SIG-M5 (cell line): ENCODE measurements at regions not wholly inside any gene's neighbourhood (a gene's known extent, or its start where the extent isn't known, plus 50 kb on each side); places are given as distances from the start of the nearest gene placed in this dataset.
"Not testable (repeated sequence)": the region's sequence is repeated elsewhere in the genome, so short reads cannot be mapped to it uniquely, and the experiment has no call there.

Experiments
- DNase-seq: peaks from one replicate; lab custom pipeline; 2025; lab: John Stamatoyannopoulos, UW

DNA sequence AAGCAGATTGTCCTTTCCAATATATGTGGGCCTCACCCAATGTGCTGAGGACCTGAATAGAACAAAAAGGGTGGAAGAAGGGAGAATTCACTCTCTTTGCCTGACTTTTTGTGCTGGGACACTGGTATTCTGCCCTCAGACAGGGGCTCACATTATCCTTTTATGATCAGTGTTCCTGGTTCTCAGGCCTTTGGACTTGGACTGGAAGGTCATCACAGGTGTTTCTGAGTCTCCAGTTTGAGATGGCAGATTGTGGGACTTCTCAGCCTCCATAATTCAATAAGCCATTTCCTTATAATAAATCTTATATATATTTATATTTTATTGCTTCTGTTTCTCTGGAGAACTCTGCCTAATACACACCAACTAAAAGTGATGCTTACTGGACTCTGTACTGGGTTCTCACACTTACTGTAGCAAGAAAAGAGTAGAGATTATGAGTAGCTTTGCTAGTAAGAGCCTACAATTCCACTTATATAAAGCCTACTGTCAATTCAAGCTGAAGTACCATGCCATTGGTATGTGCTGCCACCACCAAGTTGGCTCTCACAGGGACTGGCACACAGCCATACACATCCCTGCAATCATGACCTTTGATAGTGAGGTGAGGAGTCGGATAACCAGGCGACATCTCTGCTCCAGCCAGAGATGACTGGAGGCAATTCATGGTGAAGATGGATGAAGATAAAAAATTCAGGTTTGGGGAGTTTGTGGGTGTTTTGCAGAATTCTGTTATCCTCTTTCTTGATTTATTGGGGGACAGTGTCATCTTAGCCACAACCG, 130.7 kb upstream of the NR3C1 start:
- no peak for DNase-seq

GRCh38 chr5:143533475-143533874, 130.0 kb upstream of the NR3C1 start:
- no peak for DNase-seq

DNA sequence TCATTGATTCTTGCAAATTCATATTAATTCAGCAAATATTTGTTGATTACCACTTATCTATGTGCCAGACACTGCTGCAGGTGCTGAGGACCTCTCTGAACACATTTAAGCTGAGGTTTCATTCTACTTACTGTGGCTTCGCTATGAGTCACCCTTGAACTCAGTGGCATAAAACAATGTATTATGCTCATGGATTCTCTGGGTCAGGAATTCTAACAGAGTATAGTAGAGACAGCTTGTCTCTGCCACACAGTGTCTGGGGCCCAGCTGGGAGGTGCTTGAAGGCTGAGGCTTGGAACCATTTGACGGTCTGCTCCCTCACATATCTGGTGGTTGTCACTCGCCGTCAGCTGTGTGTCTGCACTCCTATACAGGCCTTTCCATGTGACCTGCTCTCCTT, 124.3 kb upstream of the NR3C1 start:
- DNase-seq: no peak

DNA sequence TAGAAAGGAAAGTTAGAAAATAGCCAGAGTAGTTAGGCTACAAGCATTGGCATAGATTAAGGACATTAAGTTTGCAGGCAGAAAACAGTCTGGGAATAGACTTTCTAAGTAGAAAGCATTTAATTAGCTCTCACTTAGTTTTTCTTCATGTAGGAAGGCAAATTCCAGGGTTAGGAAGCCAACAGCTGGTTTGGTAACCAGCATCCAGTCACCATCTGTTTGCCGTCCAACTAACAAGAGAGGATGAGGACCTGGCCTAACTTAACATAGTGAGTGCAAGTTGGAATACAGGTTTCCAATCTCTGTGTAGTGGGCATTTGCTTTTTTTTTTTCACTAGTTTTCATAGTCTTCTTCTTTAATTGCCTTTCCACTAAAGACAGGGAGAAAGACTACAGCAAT, 121.7 kb upstream of the NR3C1 start:
- DNase-seq: no peak

DNA sequence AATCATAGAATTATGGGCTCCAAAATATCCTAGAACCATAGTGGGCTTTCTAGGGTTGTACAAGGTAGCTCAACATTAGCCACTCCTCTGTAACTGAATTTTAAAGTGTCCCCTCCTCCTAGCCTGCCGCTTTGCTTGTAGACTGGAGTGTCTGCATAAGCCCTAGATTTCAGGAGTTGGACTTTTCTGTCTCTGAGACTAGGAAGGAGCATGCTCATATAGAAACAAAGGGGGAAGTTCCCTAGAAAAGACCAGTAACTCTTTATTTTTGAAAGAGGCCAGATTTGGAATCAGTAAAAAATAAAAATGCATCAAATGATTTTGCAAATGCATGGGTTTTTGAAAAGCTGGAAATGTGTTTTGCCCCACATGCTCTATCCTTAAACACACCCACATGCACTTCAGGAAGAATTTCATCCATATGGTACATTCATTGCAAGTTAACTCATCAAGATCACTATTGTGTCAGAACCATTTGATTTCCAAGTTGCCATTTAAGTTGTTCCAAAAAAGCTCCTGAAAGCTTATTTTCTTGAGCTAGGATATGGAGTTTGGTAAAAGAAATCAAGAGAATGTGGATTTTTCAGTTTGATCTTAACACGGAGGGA, 121.0 kb upstream of the NR3C1 start:
- no peak for DNase-seq

- no peak for DNase-seq
Observed at GRCh38 chr5:143521846-143522400, 118.4 kb upstream of the NR3C1 start.

DNA sequence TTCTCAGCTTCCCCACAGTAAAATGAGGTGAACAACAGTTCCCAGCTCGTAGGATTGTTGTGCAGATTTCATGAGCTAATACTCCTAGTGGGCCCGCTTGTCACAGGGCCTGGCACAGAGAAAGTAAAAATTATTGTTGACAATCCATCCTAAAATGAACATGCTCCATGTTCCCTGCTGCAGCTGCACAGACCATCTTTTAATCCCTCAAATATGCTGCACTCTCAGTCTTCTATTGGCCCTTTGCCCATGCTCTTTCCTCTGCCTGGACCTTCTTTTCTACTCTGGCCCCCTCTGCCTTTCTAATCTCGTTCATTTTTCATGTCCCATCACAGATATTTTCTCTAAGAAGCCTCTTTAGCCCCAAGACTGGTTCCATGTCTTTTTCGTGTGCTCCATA, 117.7 kb upstream of the NR3C1 start:
- DNase-seq: no peak

- DNase-seq: not testable (repeated sequence)
Observed at GRCh38 chr5:143519215-143519614, 115.7 kb upstream of the NR3C1 start.

- not testable (repeated sequence) for DNase-seq
Observed at GRCh38 chr5:143517824-143518223, 114.3 kb upstream of the NR3C1 start.

DNA sequence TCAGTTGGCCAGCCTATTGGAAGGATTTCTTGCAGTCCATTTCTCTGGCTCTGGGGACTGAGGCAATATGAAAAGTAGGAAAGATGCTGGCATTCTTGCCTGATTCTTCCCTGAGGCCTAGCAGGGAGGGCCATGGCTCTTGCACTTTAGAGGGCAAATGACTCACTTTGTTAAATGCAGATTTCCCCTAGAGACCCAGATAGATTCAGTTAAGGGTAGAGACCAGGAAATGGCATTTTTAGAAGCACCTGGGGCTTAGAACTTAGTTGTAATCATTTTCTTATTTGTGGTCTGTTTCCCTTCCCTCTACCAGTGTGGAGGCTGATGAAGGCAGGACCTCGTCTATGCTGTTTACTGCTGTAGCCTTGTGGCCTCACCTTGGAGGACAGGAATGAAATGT, 112.8 kb upstream of the NR3C1 start:
- no peak for DNase-seq

DNA sequence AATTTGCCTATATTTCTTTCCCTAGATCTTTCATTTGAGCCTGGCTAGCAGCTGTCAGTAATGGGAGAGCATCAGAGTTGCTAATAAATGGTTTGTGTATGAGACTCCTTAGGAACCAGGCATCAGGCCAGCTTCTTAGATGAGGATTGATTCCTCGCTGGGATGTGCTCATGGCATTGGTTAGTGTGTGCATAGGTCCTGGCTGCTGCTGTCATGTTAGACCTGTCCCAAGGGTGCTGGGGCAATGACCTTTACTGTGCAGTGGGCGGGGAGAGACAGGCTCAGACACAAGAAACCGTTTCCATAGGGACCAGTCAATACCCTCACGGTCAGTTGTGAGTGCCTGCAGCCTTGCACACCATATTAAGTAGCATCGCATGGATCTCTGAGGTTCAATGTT, 112.3 kb upstream of the NR3C1 start:
- DNase-seq: no peak

DNA sequence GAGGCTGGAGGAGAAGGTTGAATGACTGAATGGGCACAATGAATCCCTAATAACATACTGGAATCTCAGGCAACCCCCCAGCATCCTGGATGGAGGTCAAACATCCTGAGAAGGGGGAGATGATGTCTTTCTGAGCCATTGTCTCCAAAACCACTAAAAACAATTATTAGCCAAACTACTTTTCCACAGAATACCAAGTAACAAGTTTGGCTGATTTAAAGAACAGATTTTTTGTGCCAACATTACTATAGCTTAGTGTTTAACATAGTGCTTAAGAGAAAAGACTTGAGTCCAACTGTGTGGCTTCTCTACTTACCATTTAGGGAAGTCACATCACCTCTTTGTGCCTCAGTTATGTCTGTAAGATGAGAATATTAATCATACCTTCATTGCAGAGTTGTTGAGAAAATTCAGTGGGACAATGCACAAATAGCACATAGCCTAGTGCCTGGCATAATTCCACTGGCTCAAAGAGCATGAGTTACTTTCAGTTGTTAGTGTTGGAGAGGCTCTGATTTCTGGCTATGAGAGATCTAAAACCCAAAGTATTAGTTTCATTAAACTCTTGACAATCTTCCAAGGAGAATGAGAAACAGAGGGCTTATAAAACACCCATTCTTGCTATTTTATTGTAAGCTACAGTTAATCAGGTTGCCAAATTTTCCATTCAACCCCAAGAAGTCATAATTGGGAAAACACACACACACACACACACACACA, 111.3 kb upstream of the NR3C1 start:
- no peak for DNase-seq

- DNase-seq: no peak
Observed at GRCh38 chr5:143513720-143514119, 110.2 kb upstream of the NR3C1 start.

GRCh38 chr5:143511736-143512135, 108.2 kb upstream of the NR3C1 start:
- DNase-seq: no peak

DNA sequence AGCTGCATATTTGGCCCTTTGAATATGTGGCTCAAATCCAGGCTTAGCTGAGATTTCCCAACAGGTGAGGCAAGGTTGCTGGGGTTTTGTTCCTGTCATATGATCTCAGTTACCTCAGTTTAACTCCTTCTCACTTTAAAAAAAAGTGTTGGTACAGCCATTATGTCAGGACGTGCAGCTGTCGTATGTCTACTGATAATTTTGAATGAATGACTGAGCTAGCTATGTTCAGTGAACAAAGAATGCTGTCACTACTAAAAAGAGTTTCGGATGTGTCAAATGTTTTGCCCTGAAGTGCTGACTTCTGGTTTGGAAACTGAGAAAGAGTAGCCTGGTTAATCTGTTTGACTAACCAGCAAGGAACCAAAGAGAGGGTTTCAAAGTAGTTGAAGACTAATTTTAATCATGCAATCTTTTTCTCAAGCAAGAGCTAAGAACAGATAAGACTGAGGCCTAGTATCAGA, 106.3 kb upstream of the NR3C1 start:
- DNase-seq: no peak

DNA sequence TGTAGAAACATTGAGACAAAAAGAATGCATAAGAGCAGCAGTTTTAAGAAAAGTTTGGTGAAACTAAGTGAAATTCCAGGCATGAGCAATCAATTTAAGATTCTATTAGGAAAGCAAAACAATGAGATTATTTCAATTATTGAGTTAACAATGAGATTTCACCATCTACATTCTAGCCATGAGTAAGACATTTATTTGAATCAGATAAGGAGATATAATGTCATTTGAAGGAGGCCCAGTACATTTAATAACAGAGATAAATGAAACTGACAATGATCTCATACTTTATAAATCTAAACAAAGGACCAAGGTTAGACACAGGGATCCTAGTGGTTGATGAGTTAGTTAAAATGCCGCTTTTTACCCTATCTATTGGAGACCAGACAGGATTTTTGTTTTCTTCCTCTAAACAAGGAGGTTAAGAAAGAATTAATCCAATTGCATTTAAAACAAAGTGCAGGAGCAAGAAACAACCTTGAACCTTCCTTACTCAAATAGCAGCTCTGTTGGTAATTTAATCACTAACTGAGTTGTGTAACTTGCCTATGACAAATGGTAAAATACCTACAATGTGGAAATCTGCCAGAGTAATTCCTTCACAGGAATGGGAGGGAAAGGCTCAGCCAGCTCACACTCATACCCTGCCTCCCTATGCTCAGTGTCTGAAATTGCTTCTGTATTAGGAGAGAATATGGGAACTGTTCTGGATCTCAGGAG, 103.5 kb upstream of the NR3C1 start:
- no peak for DNase-seq

DNA sequence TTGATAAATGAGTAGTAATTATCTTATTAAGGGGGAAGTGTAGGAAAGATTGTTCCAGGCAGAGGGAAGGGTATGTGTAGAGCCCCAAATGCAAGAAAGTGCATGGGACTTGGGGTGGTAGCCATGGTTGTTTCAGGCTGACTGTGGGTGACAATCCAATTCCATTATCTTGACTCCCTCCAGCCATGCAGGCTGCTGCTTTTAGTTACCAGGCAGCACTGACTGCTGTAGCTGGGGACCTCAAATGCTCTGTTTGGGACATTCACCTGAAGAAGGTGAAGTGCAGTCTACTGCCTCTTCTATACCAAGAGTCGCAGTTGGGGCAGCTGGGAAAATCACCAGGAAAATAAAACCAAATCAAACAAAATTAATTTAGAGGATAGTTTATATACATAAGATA, 102.4 kb upstream of the NR3C1 start:
- DNase-seq: no peak

GRCh38 chr5:143505354-143505753, 101.9 kb upstream of the NR3C1 start:
- no peak for DNase-seq

DNA sequence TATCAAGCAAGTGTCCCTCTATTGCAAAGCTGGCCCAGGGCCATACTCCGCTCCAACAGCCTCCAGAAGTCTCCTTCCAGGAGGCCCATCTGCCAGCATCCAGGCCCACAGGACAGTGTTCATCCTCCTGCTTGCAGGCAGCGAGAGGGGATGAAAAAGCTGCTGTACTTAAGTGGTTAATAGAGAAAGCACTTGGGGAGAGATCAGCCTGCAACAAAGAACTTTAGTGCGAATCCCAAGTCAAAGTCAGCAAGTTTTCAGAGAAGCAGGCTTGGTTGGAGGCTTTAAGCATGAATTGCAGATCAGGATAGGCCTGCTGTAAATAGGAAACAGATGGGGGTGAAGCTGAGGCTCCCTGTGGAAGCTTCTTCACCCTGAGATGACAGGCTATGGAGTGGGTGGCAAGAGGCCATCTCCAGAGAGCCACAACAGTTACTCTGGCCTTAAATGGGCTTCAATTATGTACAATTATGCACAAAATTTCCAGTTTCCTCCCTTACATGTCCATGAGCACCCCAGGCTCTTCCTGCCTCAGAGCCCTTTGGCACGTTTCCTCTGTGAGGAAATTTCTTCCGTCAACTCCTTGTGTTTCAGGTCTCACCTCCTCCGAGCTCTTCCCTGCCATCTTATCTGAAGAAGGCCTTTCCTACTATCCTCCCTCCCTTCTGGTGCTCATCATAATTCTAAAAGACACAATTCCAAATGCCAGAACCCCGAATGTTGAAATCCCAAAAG, 98.0 kb upstream of the NR3C1 start:
- no peak for DNase-seq

- no peak for DNase-seq
Observed at GRCh38 chr5:143499480-143500114, 96.1 kb upstream of the NR3C1 start.

DNA sequence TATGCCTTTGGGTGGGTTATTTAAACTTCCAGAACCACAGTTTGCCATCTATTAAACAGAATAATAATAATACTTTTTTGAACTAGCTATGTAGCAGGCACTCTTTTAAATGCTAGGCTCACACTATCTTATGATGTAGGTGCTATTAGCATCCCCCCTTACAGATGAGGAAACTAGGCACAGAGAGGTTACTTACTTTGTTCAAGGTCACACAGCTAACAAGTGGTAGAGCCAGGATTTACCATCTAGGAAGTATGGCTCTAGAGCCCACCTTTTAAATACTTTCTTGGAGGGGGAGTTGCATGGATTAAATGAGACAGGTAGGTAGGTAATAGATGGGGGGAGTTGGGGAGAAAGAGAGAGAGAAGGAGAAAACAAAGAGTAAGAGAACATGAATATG, 95.3 kb upstream of the NR3C1 start:
- DNase-seq: no peak
